ENCODE measurements at regions not wholly inside any gene's neighbourhood (a gene's known extent, or its start where the extent isn't known, plus 50 kb on each side); places are given as distances from the start of the nearest gene placed in this dataset.

DNA sequence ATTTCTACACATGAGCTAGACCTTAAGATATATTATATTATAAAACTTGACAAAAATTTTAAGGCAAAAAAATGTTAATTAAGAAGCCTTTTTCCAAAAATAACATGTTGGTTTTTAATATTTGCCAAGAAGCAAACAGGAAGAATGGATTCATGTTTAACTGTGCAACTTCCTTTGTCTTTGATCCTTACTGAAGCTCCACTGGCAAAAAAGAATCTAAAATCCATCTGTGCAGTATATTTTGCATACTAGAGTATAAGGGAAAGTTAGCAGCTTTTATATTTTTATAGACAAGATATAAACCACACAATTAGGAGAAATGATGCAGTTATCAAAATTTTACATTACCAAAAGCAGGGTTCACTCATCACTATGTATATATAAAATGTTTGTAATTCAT is 76.9 kb upstream of the RGS18 start:
- TF ChIP-seq, protein P1, sequence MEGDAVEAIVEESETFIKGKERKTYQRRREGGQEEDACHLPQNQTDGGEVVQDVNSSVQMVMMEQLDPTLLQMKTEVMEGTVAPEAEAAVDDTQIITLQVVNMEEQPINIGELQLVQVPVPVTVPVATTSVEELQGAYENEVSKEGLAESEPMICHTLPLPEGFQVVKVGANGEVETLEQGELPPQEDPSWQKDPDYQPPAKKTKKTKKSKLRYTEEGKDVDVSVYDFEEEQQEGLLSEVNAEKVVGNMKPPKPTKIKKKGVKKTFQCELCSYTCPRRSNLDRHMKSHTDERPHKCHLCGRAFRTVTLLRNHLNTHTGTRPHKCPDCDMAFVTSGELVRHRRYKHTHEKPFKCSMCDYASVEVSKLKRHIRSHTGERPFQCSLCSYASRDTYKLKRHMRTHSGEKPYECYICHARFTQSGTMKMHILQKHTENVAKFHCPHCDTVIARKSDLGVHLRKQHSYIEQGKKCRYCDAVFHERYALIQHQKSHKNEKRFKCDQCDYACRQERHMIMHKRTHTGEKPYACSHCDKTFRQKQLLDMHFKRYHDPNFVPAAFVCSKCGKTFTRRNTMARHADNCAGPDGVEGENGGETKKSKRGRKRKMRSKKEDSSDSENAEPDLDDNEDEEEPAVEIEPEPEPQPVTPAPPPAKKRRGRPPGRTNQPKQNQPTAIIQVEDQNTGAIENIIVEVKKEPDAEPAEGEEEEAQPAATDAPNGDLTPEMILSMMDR (IDR thresholded peaks at IDR 0.05; ENCODE audit: borderline replicate concordance, extremely low read depth, low read length, poor library complexity, severe bottlenecking), result no peak
- TF ChIP-seq EZH2 (IDR thresholded peaks at IDR 0.05; ENCODE audit: borderline replicate concordance, low read depth, low read length, severe bottlenecking), result no peak
